SK-N-SH treated with all-trans-retinoic acid at 6 μM for 48 hours (cell line): ENCODE measurements at regions not wholly inside any gene's neighbourhood (a gene's known extent, or its start where the extent isn't known, plus 50 kb on each side); places are given as distances from the start of the nearest gene placed in this dataset.

Experiments used
- ATAC-seq: fragments of 200-7000 bp; cut with Tn5 transposase; 3 replicates; pipeline ENCODE4 v1.9.1; 2020; ENCODE audit warnings: mild to moderate bottlenecking, moderate library complexity
- ARNTL ChIP-seq: fragments of 450-650 bp; formaldehyde crosslinking; IDR thresholded peaks from 2 replicates; pipeline ENCODE4 v1.5.0; 2020; ENCODE audit warnings: low read depth, mild to moderate bottlenecking, moderate library complexity, borderline replicate concordance
- BACH2 ChIP-seq: fragments of 250-450 bp; sonication (Bioruptor Pico); IDR thresholded peaks from 2 replicates; pipeline ENCODE4 v1.9.0; 2021; ENCODE audit warnings: mild to moderate bottlenecking, borderline replicate concordance
- CSDC2 ChIP-seq: fragments of 250-450 bp; sonication (Bioruptor Pico); IDR thresholded peaks from 2 replicates; pipeline ENCODE4 v1.5.0; 2020; ENCODE audit warnings: mild to moderate bottlenecking, moderate library complexity
- ESRRG ChIP-seq: fragments of 250-450 bp; sonication (Bioruptor Pico); IDR thresholded peaks from 2 replicates; pipeline ENCODE4 v1.6.1; 2021; ENCODE audit warnings: mild to moderate bottlenecking
- GLIS3 ChIP-seq: fragments of 250-450 bp; sonication (Bioruptor Pico); IDR thresholded peaks from 2 replicates; pipeline ENCODE4 v1.5.0; 2020; ENCODE audit warnings: mild to moderate bottlenecking, moderate library complexity
- ISL1 ChIP-seq: fragments of 250-450 bp; sonication (Bioruptor Pico); IDR thresholded peaks from 2 replicates; pipeline ENCODE4 v2.1.2; 2022; ENCODE audit warnings: mild to moderate bottlenecking, moderate library complexity
- OSR1 ChIP-seq: fragments of 250-450 bp; sonication (Bioruptor Pico); IDR thresholded peaks from 2 replicates; pipeline ENCODE4 v1.8.0; 2022; ENCODE audit warnings: moderate library complexity, mild to moderate bottlenecking, inconsistent platforms
- PPARA ChIP-seq: fragments of 250-450 bp; sonication (Bioruptor Pico); IDR thresholded peaks from 2 replicates; pipeline ENCODE4 v1.5.0; 2020; ENCODE audit warnings: mild to moderate bottlenecking, borderline replicate concordance
- RARB ChIP-seq: fragments of 250-450 bp; sonication (Bioruptor Pico); IDR thresholded peaks from 2 replicates; pipeline ENCODE4 v1.8.0; 2021; ENCODE audit warnings: mild to moderate bottlenecking, moderate library complexity
- SNAI2 ChIP-seq: fragments of 250-450 bp; sonication (Bioruptor Pico); IDR thresholded peaks from 2 replicates; pipeline ENCODE4 v1.5.0; 2020; ENCODE audit warnings: mild to moderate bottlenecking, moderate library complexity
- TOX ChIP-seq: fragments of 250-450 bp; sonication (Bioruptor Pico); IDR thresholded peaks from 2 replicates; pipeline ENCODE4 v1.8.0; 2021; ENCODE audit warnings: mild to moderate bottlenecking, moderate library complexity, borderline replicate concordance
- ZC3H10 ChIP-seq: fragments of 250-450 bp; sonication (Bioruptor Pico); IDR thresholded peaks from 2 replicates; pipeline ENCODE4 v1.5.1; 2021; ENCODE audit warnings: mild to moderate bottlenecking, moderate library complexity
- ZFP30 ChIP-seq: fragments of 450-650 bp; formaldehyde crosslinking; IDR thresholded peaks from 2 replicates; pipeline ENCODE4 v1.5.0; 2022; ENCODE audit warnings: mild to moderate bottlenecking, moderate library complexity
- ZNF565 ChIP-seq: fragments of 450-650 bp; formaldehyde crosslinking; conservative IDR thresholded peaks from 2 replicates; pipeline ENCODE4 v1.5.0; 2020; ENCODE audit warnings: low read depth, mild to moderate bottlenecking, moderate library complexity
- ZNF70 ChIP-seq: fragments of 450-650 bp; formaldehyde crosslinking; IDR thresholded peaks from 2 replicates; pipeline ENCODE4 v1.5.0; 2020; ENCODE audit warnings: mild to moderate bottlenecking, moderate library complexity
- ZNF8 ChIP-seq: fragments of 450-650 bp; formaldehyde crosslinking; IDR thresholded peaks from 2 replicates; pipeline ENCODE4 v1.5.0; 2020; ENCODE audit warnings: mild to moderate bottlenecking, moderate library complexity
- TF ChIP-seq, protein P1 (sequence below): fragments of 250-450 bp; sonication (Bioruptor Pico); IDR thresholded peaks from 2 replicates; pipeline ENCODE4 v1.8.0; 2021; ENCODE audit warnings: low read depth, mild to moderate bottlenecking, moderate library complexity, borderline replicate concordance
- TF ChIP-seq, protein P2 (sequence below): fragments of 250-450 bp; sonication (Bioruptor Pico); IDR thresholded peaks from 2 replicates; pipeline ENCODE4 v1.5.1; 2021; ENCODE audit warnings: mild to moderate bottlenecking, moderate library complexity
- TF ChIP-seq, protein P3 (sequence below): fragments of 250-450 bp; sonication (Bioruptor Pico); IDR thresholded peaks from 2 replicates; pipeline ENCODE4 v1.5.1; 2020; ENCODE audit warnings: low read depth, mild to moderate bottlenecking, moderate library complexity
- TF ChIP-seq, protein P4 (sequence below): fragments of 250-450 bp; sonication (Bioruptor Pico); IDR thresholded peaks from 2 replicates; pipeline ENCODE4 v1.5.0; 2020; ENCODE audit warnings: mild to moderate bottlenecking, moderate library complexity

DNA sequence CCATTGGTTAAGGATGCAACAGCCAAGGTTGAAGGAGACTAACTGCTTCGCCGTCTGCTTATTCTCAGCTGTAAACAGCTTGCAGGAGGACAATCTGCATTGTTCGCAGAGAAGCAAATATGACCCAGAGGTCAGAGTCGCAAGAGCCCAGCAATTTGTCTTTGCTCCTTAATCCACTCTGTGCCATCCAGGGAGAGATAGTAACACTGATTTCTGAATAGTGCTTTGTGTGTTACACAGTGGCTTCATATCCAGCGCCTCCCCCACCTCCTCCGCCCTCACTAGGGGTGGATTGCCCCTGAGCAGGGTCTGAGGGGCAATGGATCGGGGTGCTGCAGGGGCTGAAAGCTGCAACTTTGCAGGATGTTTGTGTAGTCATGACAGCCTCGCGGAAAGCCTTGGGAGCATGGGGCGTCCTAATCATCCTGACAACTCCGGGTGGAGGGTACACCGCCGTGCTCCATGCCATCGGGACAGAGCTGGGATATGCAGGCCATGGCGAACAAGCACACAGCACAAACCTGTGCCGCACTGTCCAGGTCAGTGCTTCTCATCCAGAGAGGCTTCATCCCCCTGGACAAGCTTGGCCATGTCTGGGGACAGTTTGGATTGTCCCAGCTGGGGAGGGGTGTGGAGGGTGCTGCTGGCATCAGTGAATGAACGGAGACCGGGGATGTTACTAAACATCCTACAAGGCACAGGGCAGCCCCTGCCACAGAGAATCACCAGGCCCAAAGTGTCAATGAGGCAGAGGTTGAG, 103.1 kb upstream of the INSIG1 start (continued):
- TF ChIP-seq, protein P1, sequence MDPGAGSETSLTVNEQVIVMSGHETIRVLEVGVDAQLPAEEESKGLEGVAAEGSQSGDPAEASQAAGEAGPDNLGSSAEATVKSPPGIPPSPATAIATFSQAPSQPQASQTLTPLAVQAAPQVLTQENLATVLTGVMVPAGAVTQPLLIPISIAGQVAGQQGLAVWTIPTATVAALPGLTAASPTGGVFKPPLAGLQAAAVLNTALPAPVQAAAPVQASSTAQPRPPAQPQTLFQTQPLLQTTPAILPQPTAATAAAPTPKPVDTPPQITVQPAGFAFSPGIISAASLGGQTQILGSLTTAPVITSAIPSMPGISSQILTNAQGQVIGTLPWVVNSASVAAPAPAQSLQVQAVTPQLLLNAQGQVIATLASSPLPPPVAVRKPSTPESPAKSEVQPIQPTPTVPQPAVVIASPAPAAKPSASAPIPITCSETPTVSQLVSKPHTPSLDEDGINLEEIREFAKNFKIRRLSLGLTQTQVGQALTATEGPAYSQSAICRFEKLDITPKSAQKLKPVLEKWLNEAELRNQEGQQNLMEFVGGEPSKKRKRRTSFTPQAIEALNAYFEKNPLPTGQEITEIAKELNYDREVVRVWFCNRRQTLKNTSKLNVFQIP, result no peak
- TF ChIP-seq TOX (CRISPR knock-in tag) (no peak), GLIS3 (CRISPR knock-in tag) (no peak), OSR1 (CRISPR knock-in tag) (no peak), ZNF8 (CRISPR knock-in tag) (no peak), BACH2 (no peak), ARNTL (CRISPR knock-in tag) (no peak), PPARA (no peak)

DNA sequence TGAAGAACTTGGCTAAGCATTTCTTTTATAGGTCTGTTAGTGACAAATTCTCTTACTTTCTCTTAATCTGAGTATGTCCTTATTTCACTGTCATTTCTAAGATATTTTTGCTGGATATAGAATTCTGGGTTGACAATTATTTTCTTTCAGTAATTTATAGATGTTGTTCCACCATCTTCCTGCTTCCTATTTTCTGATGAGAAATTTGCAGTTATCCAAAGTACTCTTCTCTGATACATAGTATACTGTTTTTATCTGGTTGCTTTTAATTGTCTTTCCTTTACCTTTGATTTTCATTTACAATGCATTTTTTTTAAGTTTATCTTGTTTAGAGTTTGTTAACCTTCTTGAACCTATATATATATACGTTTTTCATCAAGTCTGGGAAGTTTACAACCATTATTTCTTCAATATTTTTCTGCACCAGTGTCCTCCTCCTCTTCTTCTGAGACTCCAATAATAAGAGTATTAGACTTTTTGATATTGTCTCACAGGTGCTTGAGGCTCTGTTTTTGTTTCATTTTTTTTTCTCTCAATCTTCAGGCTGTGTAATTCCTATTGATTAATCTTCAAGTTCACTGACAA, 101.6 kb upstream of the INSIG1 start:
- ATAC-seq, result no peak
- TF ChIP-seq, protein P2, sequence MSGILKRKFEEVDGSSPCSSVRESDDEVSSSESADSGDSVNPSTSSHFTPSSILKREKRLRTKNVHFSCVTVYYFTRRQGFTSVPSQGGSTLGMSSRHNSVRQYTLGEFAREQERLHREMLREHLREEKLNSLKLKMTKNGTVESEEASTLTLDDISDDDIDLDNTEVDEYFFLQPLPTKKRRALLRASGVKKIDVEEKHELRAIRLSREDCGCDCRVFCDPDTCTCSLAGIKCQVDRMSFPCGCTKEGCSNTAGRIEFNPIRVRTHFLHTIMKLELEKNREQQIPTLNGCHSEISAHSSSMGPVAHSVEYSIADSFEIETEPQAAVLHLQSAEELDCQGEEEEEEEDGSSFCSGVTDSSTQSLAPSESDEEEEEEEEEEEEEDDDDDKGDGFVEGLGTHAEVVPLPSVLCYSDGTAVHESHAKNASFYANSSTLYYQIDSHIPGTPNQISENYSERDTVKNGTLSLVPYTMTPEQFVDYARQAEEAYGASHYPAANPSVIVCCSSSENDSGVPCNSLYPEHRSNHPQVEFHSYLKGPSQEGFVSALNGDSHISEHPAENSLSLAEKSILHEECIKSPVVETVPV (CRISPR knock-in tag), result no peak
- TF ChIP-seq ISL1 (CRISPR knock-in tag) (no peak), ZNF70 (CRISPR knock-in tag) (no peak), SNAI2 (CRISPR knock-in tag) (no peak), PPARA (no peak), ZFP30 (no peak), GLIS3 (CRISPR knock-in tag) (no peak), BACH2 (no peak), CSDC2 (CRISPR knock-in tag) (no peak)
- TF ChIP-seq, protein P3, sequence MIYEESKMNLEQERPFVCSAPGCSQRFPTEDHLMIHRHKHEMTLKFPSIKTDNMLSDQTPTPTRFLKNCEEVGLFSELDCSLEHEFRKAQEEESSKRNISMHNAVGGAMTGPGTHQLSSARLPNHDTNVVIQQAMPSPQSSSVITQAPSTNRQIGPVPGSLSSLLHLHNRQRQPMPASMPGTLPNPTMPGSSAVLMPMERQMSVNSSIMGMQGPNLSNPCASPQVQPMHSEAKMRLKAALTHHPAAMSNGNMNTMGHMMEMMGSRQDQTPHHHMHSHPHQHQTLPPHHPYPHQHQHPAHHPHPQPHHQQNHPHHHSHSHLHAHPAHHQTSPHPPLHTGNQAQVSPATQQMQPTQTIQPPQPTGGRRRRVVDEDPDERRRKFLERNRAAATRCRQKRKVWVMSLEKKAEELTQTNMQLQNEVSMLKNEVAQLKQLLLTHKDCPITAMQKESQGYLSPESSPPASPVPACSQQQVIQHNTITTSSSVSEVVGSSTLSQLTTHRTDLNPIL (CRISPR knock-in tag), result no peak
- TF ChIP-seq, protein P4, sequence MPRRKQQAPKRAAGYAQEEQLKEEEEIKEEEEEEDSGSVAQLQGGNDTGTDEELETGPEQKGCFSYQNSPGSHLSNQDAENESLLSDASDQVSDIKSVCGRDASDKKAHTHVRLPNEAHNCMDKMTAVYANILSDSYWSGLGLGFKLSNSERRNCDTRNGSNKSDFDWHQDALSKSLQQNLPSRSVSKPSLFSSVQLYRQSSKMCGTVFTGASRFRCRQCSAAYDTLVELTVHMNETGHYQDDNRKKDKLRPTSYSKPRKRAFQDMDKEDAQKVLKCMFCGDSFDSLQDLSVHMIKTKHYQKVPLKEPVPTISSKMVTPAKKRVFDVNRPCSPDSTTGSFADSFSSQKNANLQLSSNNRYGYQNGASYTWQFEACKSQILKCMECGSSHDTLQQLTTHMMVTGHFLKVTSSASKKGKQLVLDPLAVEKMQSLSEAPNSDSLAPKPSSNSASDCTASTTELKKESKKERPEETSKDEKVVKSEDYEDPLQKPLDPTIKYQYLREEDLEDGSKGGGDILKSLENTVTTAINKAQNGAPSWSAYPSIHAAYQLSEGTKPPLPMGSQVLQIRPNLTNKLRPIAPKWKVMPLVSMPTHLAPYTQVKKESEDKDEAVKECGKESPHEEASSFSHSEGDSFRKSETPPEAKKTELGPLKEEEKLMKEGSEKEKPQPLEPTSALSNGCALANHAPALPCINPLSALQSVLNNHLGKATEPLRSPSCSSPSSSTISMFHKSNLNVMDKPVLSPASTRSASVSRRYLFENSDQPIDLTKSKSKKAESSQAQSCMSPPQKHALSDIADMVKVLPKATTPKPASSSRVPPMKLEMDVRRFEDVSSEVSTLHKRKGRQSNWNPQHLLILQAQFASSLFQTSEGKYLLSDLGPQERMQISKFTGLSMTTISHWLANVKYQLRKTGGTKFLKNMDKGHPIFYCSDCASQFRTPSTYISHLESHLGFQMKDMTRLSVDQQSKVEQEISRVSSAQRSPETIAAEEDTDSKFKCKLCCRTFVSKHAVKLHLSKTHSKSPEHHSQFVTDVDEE (CRISPR knock-in tag), result no peak
- TF ChIP-seq, protein P1, result no peak

DNA sequence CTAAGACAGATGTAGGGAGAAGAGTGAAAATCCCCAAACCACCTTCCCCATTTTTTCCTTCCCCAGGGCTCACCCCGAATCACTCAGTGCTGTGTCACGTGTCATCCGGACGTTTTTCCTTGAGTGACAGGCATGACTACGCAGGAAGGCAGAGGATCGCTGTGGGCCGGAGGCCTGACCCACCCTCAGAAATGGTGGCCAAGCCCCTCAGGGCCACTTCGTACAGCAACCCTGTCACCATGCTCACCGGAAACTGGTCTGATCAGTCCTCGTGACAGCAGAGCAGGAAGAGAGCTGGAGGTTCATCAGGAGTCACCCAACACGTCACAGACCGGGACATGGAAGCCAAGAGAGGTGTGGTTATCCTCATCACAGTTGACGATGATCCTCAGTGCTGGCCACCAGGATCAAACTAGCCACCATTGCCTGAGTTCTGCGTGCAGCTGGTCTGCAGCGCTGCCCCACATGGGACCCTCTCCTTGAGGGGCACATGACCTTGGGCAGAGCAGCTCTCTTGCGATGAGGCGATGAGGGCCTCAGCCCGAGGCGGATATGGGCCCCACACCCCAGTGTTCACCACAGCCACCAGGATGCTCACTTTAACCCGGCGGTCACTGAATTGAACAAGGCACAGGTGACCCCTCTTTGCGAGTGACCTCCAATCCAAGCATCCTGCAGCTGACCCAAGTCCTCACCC, 99.3 kb upstream of the INSIG1 start:
- TF ChIP-seq PPARA (no peak), OSR1 (CRISPR knock-in tag) (no peak), ZNF70 (CRISPR knock-in tag) (no peak), RARB (CRISPR knock-in tag) (no peak), ESRRG (CRISPR knock-in tag) (no peak), ZNF8 (CRISPR knock-in tag) (no peak), GLIS3 (CRISPR knock-in tag) (no peak), ISL1 (CRISPR knock-in tag) (no peak), ARNTL (CRISPR knock-in tag) (no peak), ZNF565 (CRISPR knock-in tag) (no peak), BACH2 (no peak), ZC3H10 (no peak)
- TF ChIP-seq, protein P1, result no peak
- TF ChIP-seq, all 23 proteins: peak for 0
- ATAC-seq, result no peak
